Ectodermal cell (in vitro differentiated cells): ENCODE measurements at regions not wholly inside any gene's neighbourhood (a gene's known extent, or its start where the extent isn't known, plus 50 kb on each side); places are given as distances from the start of the nearest gene placed in this dataset.

ENCODE experiments used
- H3K27ac ChIP-seq: 2 replicates; pipeline ENCODE4 v1.7.0; 2013; ENCODE audit warnings: mild to moderate bottlenecking, low read depth, low read length; ENCODE audit not compliant: insufficient read depth, poor library complexity, severe bottlenecking
- H3K27me3 ChIP-seq: 2 replicates; pipeline ENCODE4 v1.7.0; 2013; ENCODE audit warnings: mild to moderate bottlenecking, low read length; ENCODE audit not compliant: insufficient read depth, control insufficient read depth, poor library complexity, severe bottlenecking
- H3K36me3 ChIP-seq: one replicate; pipeline ENCODE4 v1.7.0; 2013; ENCODE audit warnings: low read length; ENCODE audit not compliant: control insufficient read depth, insufficient read depth
- H3K4me1 ChIP-seq: one replicate; pipeline ENCODE4 v1.7.0; 2013; ENCODE audit warnings: low read length; ENCODE audit not compliant: control insufficient read depth, insufficient read depth
- H3K4me3 ChIP-seq: 2 replicates; pipeline ENCODE4 v1.7.0; 2013; ENCODE audit warnings: low read depth, low read length, control low read depth; ENCODE audit not compliant: insufficient read depth
- H3K9me3 ChIP-seq: 2 replicates; pipeline ENCODE4 v1.7.0; 2013; ENCODE audit warnings: mild to moderate bottlenecking, low read length, moderate library complexity; ENCODE audit not compliant: control insufficient read depth
- WGBS, 2 experiments: methylation state at CpG; one replicate each; pipeline ENCODE4 v1.1.7; 2013; ENCODE audit warnings: missing lambda C conversion rate in 2 of 2; 5-methylcytosine and 5-hydroxymethylcytosine counted together

DNA sequence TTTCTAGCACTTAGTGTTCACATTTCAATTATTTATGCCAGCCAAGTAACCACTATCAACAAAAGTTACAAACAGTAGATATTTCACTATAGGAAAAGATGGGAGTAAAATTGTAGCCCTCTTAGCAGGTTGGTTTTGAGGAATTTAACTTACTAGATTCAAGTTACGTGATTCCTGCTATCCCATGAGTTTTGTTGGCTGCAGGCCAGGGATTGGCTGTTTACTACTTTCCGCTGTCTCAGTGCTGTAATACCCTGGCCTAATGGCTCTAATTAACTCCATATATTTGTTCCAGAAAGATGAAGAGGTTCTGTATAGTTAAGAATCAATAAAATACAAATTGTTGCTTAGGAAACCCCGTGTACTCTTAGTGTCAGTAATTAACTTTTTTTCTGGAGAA lies 55.5 kb upstream of the MAGED1 start:
- Histone ChIP-seq H3K27ac (no peak overlapping the region), H3K9me3 (no peaks in the 10 kb centered on the region), H3K4me1 (no peaks in the 10 kb centered on the region), H3K36me3 (no peaks in the 10 kb centered on the region), H3K4me3 (no peak overlapping the region), H3K27me3 (no peaks in the 10 kb centered on the region)
- 92 to 95% methylated on average over 2 to 3 of the region's 3 CpGs for WGBS, 2 experiments
